Small intestine (tissue), 7 donors: ENCODE measurements at regions not wholly inside any gene's neighbourhood (a gene's known extent, or its start where the extent isn't known, plus 50 kb on each side); places are given as distances from the start of the nearest gene placed in this dataset.

Source experiments
- DNase-seq, 2 donors: peaks; one replicate each; pipeline versions ENCODE4 v3.0.0 to v3.0.0-alpha.2; 2013
- FAIRE-seq: peaks from 2 replicates; lab custom pipeline; 2012; peaks lifted over from hg19 to GRCh38; lab: Jason Lieb, UNC
- H3K27ac ChIP-seq, 3 donors: one replicate each; pipeline ENCODE4 v1.5.1; 2013; ENCODE audit warnings: low read length in 2 of 3, mild to moderate bottlenecking in 2 of 3, control low read depth in 1 of 3, inconsistent platforms in 1 of 3, low read depth in 1 of 3, moderate library complexity in 1 of 3
- H3K27me3 ChIP-seq, 3 donors: one replicate each; pipeline ENCODE4 v1.6.1; 2013; ENCODE audit warnings: low read length in 3 of 3, inconsistent platforms in 1 of 3; ENCODE audit not compliant: control insufficient read depth in 3 of 3, insufficient read depth in 3 of 3
- H3K36me3 ChIP-seq, 3 donors: one replicate each; pipeline ENCODE4 v1.6.1; 2013; ENCODE audit warnings: low read length in 3 of 3, inconsistent platforms in 1 of 3, low read depth in 1 of 3, mild to moderate bottlenecking in 1 of 3, moderate library complexity in 1 of 3; ENCODE audit not compliant: control insufficient read depth in 3 of 3, insufficient read depth in 2 of 3
- H3K4me1 ChIP-seq, 3 donors: one replicate each; pipeline ENCODE4 v1.6.1; 2013; ENCODE audit warnings: low read length in 2 of 3, inconsistent platforms in 1 of 3, low read depth in 1 of 3, mild to moderate bottlenecking in 1 of 3, moderate library complexity in 1 of 3; ENCODE audit not compliant: control insufficient read depth in 3 of 3, insufficient read depth in 2 of 3
- H3K4me3 ChIP-seq, 3 donors: one replicate each; pipeline ENCODE4 v1.5.1; 2013; ENCODE audit warnings: low read length in 3 of 3, control low read depth in 1 of 3, inconsistent platforms in 1 of 3, low read depth in 1 of 3, mild to moderate bottlenecking in 1 of 3, moderate library complexity in 1 of 3
- H3K9me3 ChIP-seq, 2 donors: one replicate each; pipeline ENCODE4 v1.6.1; 2013; ENCODE audit warnings: low read depth in 1 of 2, low read length in 1 of 2; ENCODE audit not compliant: control insufficient read depth in 2 of 2, insufficient read depth in 1 of 2
- WGBS, 3 donors: extraction: QIAGEN DNeasy Blood & Tissue Kit; methylation state at CpG; one replicate each; pipeline ENCODE4 v1.1.7; 2013; 5-methylcytosine and 5-hydroxymethylcytosine counted together
- donor health status: healthy with polysubstance abuse.
- donor health status: control.
- donor health status: control.
- donor health status: Bipolar disorder and iron deficiency.
- donor health status: healthy.

DNA sequence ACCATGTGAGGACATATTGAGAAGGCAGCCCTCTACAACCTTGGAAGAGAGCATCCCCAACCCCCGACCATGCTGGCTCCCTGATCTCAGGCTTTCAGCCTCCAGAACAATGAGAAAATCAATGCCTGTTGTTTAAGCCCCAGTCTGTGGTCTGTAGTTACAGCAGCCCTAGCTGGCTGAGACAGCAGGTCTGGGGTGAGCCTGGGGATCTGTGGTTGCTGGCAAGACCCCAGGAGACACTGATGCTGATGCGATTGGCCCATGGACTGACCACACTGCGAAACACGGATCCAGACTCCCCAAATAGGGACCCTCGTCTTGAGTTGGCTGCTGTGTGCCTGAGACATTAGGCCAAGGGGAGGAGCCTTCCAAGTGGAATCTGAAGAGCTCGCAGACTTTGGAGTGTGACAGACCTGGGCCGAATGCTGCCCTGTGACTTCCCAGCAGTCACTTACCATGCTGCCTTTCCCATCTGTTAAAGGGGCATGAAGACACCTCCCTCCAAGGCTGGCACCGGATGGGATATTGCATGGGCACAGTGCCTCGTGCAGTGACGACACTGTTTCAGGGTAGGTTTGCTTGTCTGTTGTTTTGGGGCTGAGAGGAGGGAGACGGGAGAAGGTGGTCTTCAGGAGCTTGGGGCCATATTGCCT is 147.8 kb upstream of the RPL38 start:
- H3K27me3 ChIP-seq, result peaks cover 0 to 14% (median 12%) of the 10 kb centered on the region in 3 donors
- WGBS, 3 donors, result 43 to 62% (median 56%) methylated on average over 11 of the region's 11 CpGs

DNA sequence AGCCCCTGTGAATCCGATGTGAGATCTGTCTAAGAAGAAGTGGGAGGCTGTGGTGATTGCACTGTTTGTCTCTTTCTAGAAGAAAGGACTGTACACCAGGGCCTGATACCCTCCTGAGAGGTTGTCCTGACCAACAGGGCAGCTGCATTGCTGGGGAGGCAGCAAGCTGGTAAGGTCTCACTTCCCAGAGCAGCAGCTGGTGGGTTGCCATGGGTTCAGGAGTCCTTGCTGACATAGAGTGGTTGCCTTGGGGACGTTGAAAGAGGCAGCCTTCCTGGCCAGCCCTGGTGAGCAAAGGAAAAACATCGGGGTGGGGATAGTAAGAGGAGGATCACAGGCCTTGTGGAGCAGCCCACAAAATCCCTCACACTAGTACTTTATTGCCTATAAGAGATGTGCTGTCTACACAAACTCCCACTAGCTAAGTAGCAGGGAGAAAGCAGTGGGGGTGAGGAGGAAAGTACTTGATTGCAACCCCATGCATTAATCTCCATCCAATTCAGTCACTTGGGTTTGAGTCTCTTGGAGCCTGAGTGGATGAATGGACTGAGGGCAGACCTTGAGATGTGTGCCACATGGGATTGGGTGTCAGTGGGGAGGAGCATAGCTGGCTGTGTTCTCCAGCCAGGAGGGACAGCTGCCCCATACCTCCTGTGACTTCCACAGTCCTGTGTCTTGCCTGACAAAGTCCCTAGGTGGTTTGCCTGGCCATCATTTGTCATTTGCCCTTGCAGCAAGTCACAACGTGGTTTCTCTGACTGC is 143.8 kb upstream of the RPL38 start:
- 43 to 57% (median 49%) methylated on average over 4 of the region's 4 CpGs for WGBS, 3 donors
- DNase-seq (no peak), FAIRE-seq (no peak)
- Histone ChIP-seq H3K36me3 (no peaks in the 10 kb centered on the region), H3K27me3 (peaks cover 0 to 15% (median 4%) of the 10 kb centered on the region in 3 donors), H3K9me3 (no peaks in the 10 kb centered on the region), H3K4me3 (no peak overlapping the region), H3K4me1 (no peaks in the 10 kb centered on the region), H3K27ac (no peak overlapping the region)

More for the DNA sequence above, 147.8 kb upstream of the RPL38 start:
- Histone ChIP-seq H3K4me1 (no peaks in the 10 kb centered on the region), H3K4me3 (no peak overlapping the region), H3K36me3 (no peaks in the 10 kb centered on the region), H3K27ac (no peak overlapping the region), H3K9me3 (no peaks in the 10 kb centered on the region)
- no peak for DNase-seq
- FAIRE-seq, result no peak

DNA sequence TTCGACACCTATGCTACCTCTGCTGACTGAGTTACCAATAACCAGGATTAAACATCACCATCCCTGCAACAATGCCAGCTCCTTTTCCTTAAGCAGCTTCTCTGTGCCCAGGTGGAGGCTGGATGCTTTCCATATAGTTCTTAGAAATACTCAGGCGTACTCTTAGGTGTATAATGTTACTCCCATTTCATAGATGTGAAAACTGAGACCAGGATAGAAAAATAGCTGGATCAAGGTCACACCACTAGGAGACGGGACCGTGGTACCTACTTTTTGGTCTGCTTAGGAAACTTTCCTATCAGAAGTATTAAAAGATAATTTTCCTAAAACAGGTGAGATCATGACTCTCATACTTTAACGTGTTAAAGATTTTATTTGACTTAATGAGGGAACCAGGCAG is 141.7 kb upstream of the RPL38 start:
- peaks cover 0 to 12% (median 2%) of the 10 kb centered on the region in 3 donors for H3K27me3 ChIP-seq
- H3K4me1 ChIP-seq, result no peaks in the 10 kb centered on the region
- DNase-seq (no peak), FAIRE-seq (no peak)
- H3K27ac ChIP-seq, result no peak overlapping the region
- H3K4me3 ChIP-seq, result no peak overlapping the region
- H3K36me3 ChIP-seq, result no peaks in the 10 kb centered on the region
- H3K9me3 ChIP-seq, result no peaks in the 10 kb centered on the region
- 57 to 71% (median 59%) methylated on average over 5 of the region's 5 CpGs for WGBS, 3 donors

DNA sequence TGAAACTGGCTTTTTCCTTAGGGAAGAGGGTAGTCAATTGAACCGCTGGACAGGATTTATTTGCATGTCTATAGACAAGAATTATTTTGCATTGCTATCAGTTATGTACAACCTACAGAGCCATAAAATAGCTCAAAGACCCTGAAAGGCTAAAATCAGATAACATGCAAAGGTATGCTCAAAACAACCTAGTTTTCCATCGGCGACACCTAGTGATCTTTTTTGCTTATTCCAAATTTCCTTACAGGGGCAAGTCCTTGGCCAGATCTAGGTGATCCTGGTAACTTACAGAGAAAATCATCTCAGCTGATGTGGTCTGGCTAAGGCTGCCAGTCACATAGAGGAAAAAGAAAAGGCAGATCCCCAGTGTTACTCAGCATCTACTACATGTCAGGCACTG is 141.2 kb upstream of the RPL38 start:
- Histone ChIP-seq H3K4me3 (no peak overlapping the region), H3K27ac (no peak overlapping the region), H3K9me3 (no peaks in the 10 kb centered on the region), H3K27me3 (peaks cover 0 to 12% (median 2%) of the 10 kb centered on the region in 3 donors), H3K36me3 (no peaks in the 10 kb centered on the region), H3K4me1 (no peaks in the 10 kb centered on the region)
- 26 to 59% (median 54%) methylated on average over 3 of the region's 3 CpGs for WGBS, 3 donors
- FAIRE-seq, result no peak
- DNase-seq, result no peak

DNA sequence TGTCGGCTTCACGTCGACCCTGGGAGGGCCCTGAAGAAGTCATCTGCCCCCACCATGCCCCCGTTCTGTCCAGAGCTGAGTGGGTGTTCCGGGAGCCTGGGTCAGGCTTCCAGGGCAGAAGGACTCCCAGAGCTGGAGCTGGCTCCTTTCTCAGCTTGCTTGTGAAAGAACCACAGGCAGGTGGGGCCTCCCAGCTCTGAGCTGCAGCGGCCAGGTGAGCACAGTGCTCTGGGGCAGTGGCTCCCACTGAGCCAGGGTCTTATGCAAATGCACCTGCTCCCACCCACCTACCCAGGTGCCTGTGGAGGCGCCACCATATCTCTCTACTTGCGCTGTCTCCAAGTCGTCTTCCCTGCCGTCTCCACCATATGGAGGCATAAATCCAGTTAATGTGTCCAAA is 140.0 kb upstream of the RPL38 start:
- WGBS, 3 donors, result 29 to 58% (median 33%) methylated on average over 10 of the region's 10 CpGs
- FAIRE-seq (no peak), DNase-seq (no peak)
- Histone ChIP-seq H3K9me3 (no peaks in the 10 kb centered on the region), H3K27me3 (peaks cover 0 to 9% (median 2%) of the 10 kb centered on the region in 3 donors), H3K36me3 (no peaks in the 10 kb centered on the region), H3K27ac (no peak overlapping the region), H3K4me3 (no peak overlapping the region), H3K4me1 (no peaks in the 10 kb centered on the region)

DNA sequence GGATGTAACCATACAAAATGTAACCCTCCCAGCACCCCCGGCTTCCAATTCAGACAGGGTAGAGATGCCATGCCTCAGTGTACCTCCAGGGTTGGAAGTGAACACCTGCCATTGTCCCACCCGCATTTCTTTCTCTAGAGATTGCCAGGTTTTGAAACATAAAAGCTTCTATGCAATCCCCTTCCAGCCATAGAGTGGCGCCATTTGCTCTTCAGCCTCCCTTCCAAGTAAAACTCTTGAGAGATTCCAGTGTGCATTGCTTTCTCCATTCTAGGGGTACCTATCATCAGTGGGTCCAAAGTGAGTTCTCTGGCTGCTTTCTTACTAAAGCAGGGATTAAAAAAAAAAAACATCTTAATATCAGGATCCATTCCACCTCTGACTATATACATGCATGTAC is 133.1 kb upstream of the RPL38 start:
- Histone ChIP-seq H3K4me1 (no peaks in the 10 kb centered on the region), H3K4me3 (no peak overlapping the region), H3K27me3 (peaks cover 0 to 2% (median 0%) of the 10 kb centered on the region in 3 donors), H3K36me3 (no peaks in the 10 kb centered on the region), H3K27ac (no peak overlapping the region), H3K9me3 (peaks cover 0 to 13% of the 10 kb centered on the region in 2 donors)
- DNase-seq (no peak), FAIRE-seq (no peak)
- WGBS, 3 donors, result 64 to 78% (median 76%) methylated on average over 3 of the region's 3 CpGs

DNA sequence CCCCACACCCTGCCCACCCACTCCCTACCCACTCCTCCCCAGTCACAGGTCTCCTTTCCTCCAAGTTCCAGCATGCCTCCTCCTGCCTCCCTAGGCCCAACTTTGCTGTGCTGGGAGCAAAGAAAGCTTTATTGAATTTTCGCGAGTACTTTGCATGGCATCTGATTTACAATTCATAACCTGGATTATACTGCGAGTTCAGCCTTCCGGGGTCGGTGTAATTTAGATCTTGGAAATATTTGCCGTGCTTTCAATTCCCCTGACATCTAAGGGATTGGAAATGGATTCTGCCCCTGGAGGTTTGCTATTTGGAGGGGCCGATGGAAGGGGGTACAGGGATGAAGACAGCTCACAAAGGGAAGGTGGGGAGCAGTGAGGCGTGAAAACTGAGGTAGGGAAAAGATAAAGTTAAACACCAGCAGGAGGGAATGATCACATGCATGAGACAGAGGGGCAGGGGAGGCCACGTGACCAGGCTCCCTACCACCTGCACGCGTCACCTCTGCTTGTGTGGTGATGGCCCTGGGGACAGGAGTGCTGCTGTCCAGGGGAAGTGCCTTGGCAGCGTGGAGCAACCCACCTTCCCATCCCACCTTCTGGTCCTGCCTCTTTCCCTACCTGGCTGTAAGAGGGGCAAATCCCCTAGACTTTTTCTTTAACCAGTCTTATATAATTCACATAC is 132.3 kb upstream of the RPL38 start:
- 81 to 89% (median 88%) methylated on average over 12 of the region's 12 CpGs for WGBS, 3 donors
- DNase-seq (no peak), FAIRE-seq (no peak)
- Histone ChIP-seq H3K4me1 (no peaks in the 10 kb centered on the region), H3K27me3 (peaks cover 0 to 2% (median 0%) of the 10 kb centered on the region in 3 donors), H3K36me3 (no peaks in the 10 kb centered on the region), H3K9me3 (peaks cover 0 to 13% of the 10 kb centered on the region in 2 donors), H3K4me3 (no peak overlapping the region), H3K27ac (no peak overlapping the region)

DNA sequence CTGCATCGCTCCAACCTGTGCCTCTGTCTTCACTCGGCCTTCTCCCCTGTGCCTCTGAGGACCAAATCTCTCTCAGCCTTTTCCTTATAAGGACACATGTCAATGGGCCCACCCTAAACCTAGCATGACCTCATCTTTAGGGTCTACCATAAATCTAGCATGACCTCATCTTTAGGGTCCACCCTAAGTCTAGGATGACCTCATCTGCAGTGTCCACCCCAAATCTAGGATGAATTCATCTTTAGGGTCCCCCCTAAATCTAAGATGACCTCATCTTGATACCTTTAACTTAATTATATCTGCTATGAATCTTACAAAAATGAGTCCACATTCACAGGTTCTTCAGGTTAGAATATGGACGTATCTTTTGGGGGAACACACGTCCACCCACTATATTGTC is 131.1 kb upstream of the RPL38 start:
- Histone ChIP-seq H3K36me3 (no peaks in the 10 kb centered on the region), H3K9me3 (peaks cover 0 to 13% of the 10 kb centered on the region in 2 donors), H3K4me3 (no peak overlapping the region), H3K4me1 (no peaks in the 10 kb centered on the region), H3K27me3 (peaks cover 0 to 2% (median 0%) of the 10 kb centered on the region in 3 donors), H3K27ac (no peak overlapping the region)
- DNase-seq (no peak), FAIRE-seq (no peak)
- 70 to 81% (median 76%) methylated on average over 4 of the region's 4 CpGs for WGBS, 3 donors
